Colonic mucosa (tissue), 4 donors: ENCODE measurements at regions not wholly inside any gene's neighbourhood (a gene's known extent, or its start where the extent isn't known, plus 50 kb on each side); places are given as distances from the start of the nearest gene placed in this dataset.

Source experiments
- DNase-seq: peaks from one replicate; pipeline ENCODE4 v3.0.0-alpha.2; 2020
- H3K27ac ChIP-seq: fragments of 200-600 bp; one replicate; pipeline ENCODE4 v1.8.0; 2021
- H3K27me3 ChIP-seq: fragments of 200-600 bp; one replicate; pipeline ENCODE4 v1.8.0; 2021
- H3K36me3 ChIP-seq: fragments of 200-600 bp; one replicate; pipeline ENCODE4 v1.8.0; 2021
- H3K4me1 ChIP-seq: fragments of 200-600 bp; one replicate; pipeline ENCODE4 v1.8.0; 2021; ENCODE audit warnings: mild to moderate bottlenecking
- H3K4me3 ChIP-seq: fragments of 200-600 bp; one replicate; pipeline ENCODE4 v1.8.0; 2021
- H3K9ac ChIP-seq, 2 donors: one replicate each; pipeline ENCODE4 v1.7.0; 2013; ENCODE audit warnings: control low read depth in 2 of 2, low read depth in 2 of 2, low read length in 2 of 2
- H3K9me3 ChIP-seq: fragments of 200-600 bp; one replicate; pipeline ENCODE4 v1.8.0; 2021
- intact Hi-C: fragments of 100-400 bp; cut with DNase I; formaldehyde crosslinking; loops from one replicate; pipeline ENCODE4 v1.14.1; 2022
- TF ChIP-seq, protein P1 (sequence below): fragments of 200-600 bp; IDR thresholded peaks from one replicate; pipeline ENCODE4 v1.8.0; 2022; ENCODE audit warnings: antibody characterized with exemption, mild to moderate bottlenecking
- donor health status: healthy.
- donor health status: DM: no; HTN: no; CAD: no.
- donor health status: DM: no; HTN: no; CAD: no.

DNA sequence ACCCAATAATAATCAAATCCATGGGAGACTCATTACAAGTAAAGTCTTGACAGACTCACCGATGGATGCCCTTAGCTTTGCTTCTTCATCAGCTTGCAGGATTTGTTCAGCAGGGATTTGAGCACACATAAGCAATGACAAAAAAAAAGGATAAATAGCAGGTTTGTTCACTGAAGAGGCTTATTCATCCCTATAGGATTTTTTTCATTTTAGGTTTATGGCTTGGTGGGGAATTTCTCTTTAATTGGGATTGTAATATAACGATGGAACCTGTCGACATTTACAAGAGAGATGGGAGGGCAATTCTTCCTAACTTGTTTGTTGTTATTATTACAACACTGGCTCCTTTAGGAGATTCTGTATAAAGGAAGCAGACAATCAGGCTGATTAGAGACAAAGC lies 649.1 kb upstream of the PLXNA2 start:
- intact Hi-C loops: no loop called here
- H3K9me3 ChIP-seq: no peaks in the 10 kb centered on the region
- no peaks in the 10 kb centered on the region for H3K27me3 ChIP-seq
- H3K9ac ChIP-seq: no peak overlapping the region
- no peak overlapping the region for H3K27ac ChIP-seq
- TF ChIP-seq, protein P1, sequence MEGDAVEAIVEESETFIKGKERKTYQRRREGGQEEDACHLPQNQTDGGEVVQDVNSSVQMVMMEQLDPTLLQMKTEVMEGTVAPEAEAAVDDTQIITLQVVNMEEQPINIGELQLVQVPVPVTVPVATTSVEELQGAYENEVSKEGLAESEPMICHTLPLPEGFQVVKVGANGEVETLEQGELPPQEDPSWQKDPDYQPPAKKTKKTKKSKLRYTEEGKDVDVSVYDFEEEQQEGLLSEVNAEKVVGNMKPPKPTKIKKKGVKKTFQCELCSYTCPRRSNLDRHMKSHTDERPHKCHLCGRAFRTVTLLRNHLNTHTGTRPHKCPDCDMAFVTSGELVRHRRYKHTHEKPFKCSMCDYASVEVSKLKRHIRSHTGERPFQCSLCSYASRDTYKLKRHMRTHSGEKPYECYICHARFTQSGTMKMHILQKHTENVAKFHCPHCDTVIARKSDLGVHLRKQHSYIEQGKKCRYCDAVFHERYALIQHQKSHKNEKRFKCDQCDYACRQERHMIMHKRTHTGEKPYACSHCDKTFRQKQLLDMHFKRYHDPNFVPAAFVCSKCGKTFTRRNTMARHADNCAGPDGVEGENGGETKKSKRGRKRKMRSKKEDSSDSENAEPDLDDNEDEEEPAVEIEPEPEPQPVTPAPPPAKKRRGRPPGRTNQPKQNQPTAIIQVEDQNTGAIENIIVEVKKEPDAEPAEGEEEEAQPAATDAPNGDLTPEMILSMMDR: no peak
- H3K36me3 ChIP-seq: no peaks in the 10 kb centered on the region
- DNase-seq: no peak
- no peak overlapping the region for H3K4me3 ChIP-seq
- no peaks in the 10 kb centered on the region for H3K4me1 ChIP-seq

DNA sequence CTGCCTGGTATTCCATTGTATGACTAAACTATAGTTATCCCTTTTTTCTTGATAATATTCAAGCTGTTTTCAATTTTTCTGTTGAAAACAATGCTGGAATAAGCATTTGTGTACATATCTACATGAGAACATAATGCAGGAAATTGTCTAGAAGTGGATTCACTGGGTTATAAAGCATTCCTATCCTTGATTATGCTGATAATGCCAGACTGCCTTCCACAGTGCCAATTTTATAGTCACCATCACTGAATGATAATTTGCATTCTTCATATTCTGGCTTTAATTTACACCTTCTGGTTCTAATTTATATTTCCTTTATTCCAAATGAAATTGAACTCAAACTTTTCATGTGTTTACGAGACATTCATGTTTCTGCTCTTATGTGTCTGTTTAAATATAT lies 651.0 kb upstream of the PLXNA2 start:
- TF ChIP-seq, protein P1: no peak
- Histone ChIP-seq H3K27me3 (no peaks in the 10 kb centered on the region), H3K36me3 (no peaks in the 10 kb centered on the region), H3K9ac (no peak overlapping the region), H3K27ac (no peak overlapping the region), H3K4me3 (no peak overlapping the region), H3K9me3 (no peaks in the 10 kb centered on the region), H3K4me1 (no peaks in the 10 kb centered on the region)
- DNase-seq: no peak
- intact Hi-C loops: no loop called here

DNA sequence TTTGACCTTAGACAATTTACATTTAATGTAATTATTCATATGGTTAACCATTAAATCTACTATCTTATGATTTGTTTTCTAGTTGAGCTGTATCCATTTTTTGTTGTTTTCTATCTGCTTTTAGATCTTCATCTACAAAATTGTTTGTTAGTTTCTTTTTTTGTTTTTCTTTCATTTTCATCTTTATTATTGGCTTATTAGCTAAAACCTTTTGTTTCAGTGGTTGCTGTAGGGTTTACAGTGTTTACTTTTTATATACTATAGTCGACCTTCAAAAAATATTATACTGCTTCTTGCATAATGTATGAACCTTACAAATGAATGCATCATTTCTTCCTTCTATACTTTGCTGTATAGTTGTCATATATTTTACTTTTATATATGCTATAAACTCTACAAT lies 651.6 kb upstream of the PLXNA2 start:
- TF ChIP-seq, protein P1: no peak
- no peak for DNase-seq
- no peaks in the 10 kb centered on the region for H3K4me1 ChIP-seq
- no peak overlapping the region for H3K9ac ChIP-seq
- intact Hi-C loops: no loop called here
- no peaks in the 10 kb centered on the region for H3K27me3 ChIP-seq
- H3K27ac ChIP-seq: no peak overlapping the region
- no peak overlapping the region for H3K4me3 ChIP-seq
- H3K9me3 ChIP-seq: no peaks in the 10 kb centered on the region
- H3K36me3 ChIP-seq: no peaks in the 10 kb centered on the region

DNA sequence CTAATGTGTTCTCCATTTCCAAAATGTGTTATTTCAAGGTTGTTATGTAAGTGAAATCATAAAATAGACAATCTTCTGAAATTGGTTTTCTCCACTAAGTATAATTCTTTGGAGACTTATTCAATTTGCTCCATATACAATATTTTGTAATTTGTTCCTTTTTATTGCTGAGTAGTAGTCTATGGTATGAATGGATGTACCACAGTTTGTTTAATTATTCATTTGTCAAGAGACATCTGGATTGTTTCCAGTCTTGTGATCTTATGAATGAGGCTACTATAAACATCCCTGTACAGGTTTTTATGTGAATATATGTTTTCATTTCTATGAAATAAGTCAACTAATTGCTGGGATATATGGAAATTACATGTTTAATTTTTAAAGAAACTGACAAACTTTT lies 652.6 kb upstream of the PLXNA2 start:
- Histone ChIP-seq H3K4me3 (no peak overlapping the region), H3K4me1 (no peaks in the 10 kb centered on the region), H3K27me3 (no peaks in the 10 kb centered on the region), H3K9ac (no peak overlapping the region), H3K36me3 (no peaks in the 10 kb centered on the region), H3K9me3 (no peaks in the 10 kb centered on the region), H3K27ac (no peak overlapping the region)
- intact Hi-C loops: no loop called here
- no peak for DNase-seq
- TF ChIP-seq, protein P1: no peak

DNA sequence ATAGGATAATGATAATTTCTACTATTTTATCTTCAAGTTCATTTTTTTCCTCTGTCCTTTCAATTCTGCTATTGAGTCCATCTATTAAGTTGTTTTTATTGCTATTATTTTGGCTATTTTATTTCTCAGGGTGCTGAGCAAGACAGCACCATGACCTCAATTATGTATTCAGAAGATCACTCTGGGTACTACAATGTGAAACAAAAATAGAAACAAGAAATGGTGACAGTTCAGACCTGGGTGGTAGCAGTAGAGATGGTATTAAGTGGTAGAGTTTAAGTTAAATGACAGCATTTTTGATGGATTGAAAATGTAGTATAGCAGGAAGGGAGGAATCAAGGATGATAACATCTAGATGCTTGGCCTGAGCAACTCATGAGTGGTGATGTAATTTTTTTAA lies 655.3 kb upstream of the PLXNA2 start:
- Histone ChIP-seq H3K4me3 (no peak overlapping the region), H3K27ac (no peak overlapping the region), H3K9me3 (no peaks in the 10 kb centered on the region), H3K9ac (no peak overlapping the region), H3K4me1 (no peaks in the 10 kb centered on the region), H3K36me3 (no peaks in the 10 kb centered on the region), H3K27me3 (no peaks in the 10 kb centered on the region)
- intact Hi-C loops: no loop called here
- TF ChIP-seq, protein P1: no peak
- DNase-seq: no peak
